Mesenchymal stem cell (in vitro differentiated cells and primary cell): ENCODE measurements at regions not wholly inside any gene's neighbourhood (a gene's known extent, or its start where the extent isn't known, plus 50 kb on each side); places are given as distances from the start of the nearest gene placed in this dataset.

ENCODE experiments used
- DNase-seq: peaks from one replicate; pipeline ENCODE4 v3.0.0-alpha.2; 2013
- H2AFZ ChIP-seq: one replicate; pipeline ENCODE4 v1.6.1; 2013; ENCODE audit warnings: low read depth, mild to moderate bottlenecking, control low read depth, inconsistent platforms, low read length, moderate library complexity
- H2AK5ac ChIP-seq: 2 replicates; pipeline ENCODE4 v1.6.1; 2013; ENCODE audit warnings: low read length, moderate library complexity, mild to moderate bottlenecking, inconsistent platforms; ENCODE audit not compliant: severe bottlenecking
- H2BK120ac ChIP-seq: one replicate; pipeline ENCODE4 v1.6.1; 2013; ENCODE audit warnings: low read depth, mild to moderate bottlenecking, inconsistent platforms, low read length, moderate library complexity
- H2BK12ac ChIP-seq, 2 experiments: one replicate each; pipeline ENCODE4 v1.6.1; 2013; ENCODE audit warnings: inconsistent platforms in 2 of 2, low read length in 2 of 2, mild to moderate bottlenecking in 2 of 2, moderate library complexity in 2 of 2, control low read depth in 1 of 2
- H2BK15ac ChIP-seq: one replicate; pipeline ENCODE4 v1.6.1; 2013; ENCODE audit warnings: mild to moderate bottlenecking, low read depth, inconsistent platforms; ENCODE audit not compliant: poor library complexity, severe bottlenecking
- H2BK5ac ChIP-seq: 2 replicates; pipeline ENCODE4 v1.6.1; 2013; ENCODE audit warnings: low read depth, mild to moderate bottlenecking, low read length, control low read depth, inconsistent platforms; ENCODE audit not compliant: poor library complexity, severe bottlenecking
- H3K14ac ChIP-seq, 2 experiments: one replicate each; pipeline ENCODE4 v1.6.1; 2013; ENCODE audit warnings: inconsistent platforms in 2 of 2, low read length in 2 of 2, control low read depth in 1 of 2, mild to moderate bottlenecking in 1 of 2, moderate library complexity in 1 of 2
- H3K18ac ChIP-seq, 2 experiments: one replicate each; pipeline ENCODE4 v1.6.1; 2013; ENCODE audit warnings: inconsistent platforms in 2 of 2, low read length in 2 of 2, control low read depth in 1 of 2, low read depth in 1 of 2, mild to moderate bottlenecking in 1 of 2
- H3K23ac ChIP-seq, 2 experiments: one replicate each; pipeline ENCODE4 v1.6.1; 2013; ENCODE audit warnings: inconsistent platforms in 2 of 2, low read length in 2 of 2, mild to moderate bottlenecking in 2 of 2, moderate library complexity in 2 of 2, control low read depth in 1 of 2
- H3K27ac ChIP-seq: 2 replicates; pipeline ENCODE4 v1.5.1; 2013; ENCODE audit warnings: mild to moderate bottlenecking, moderate library complexity, low read length, control low read depth, inconsistent platforms; ENCODE audit not compliant: poor library complexity, severe bottlenecking
- H3K27me3 ChIP-seq, 2 experiments: 2 replicates each; pipeline versions ENCODE4 v1.6.1 to v1.7.0; 2013; ENCODE audit warnings: low read length in 2 of 2, mild to moderate bottlenecking in 2 of 2, moderate library complexity in 2 of 2, control low read depth in 1 of 2, inconsistent platforms in 1 of 2; ENCODE audit not compliant: control insufficient read depth in 1 of 2, insufficient read depth in 1 of 2
- H3K36me3 ChIP-seq, 2 experiments: 2 replicates each; pipeline versions ENCODE4 v1.6.1 to v1.7.0; 2013; ENCODE audit warnings: low read length in 2 of 2, control low read depth in 1 of 2, inconsistent platforms in 1 of 2, low read depth in 1 of 2, mild to moderate bottlenecking in 1 of 2; ENCODE audit not compliant: insufficient read depth in 2 of 2, control insufficient read depth in 1 of 2
- H3K4ac ChIP-seq, 2 experiments: one replicate each; pipeline ENCODE4 v1.6.1; 2013; ENCODE audit warnings: inconsistent platforms in 2 of 2, low read length in 2 of 2, mild to moderate bottlenecking in 2 of 2, moderate library complexity in 2 of 2, control low read depth in 1 of 2, low read depth in 1 of 2
- H3K4me1 ChIP-seq: 2 replicates; pipeline ENCODE4 v1.6.1; 2013; ENCODE audit warnings: low read depth, low read length, control low read depth; ENCODE audit not compliant: control insufficient read depth, insufficient read depth
- H3K4me2 ChIP-seq: 2 replicates; pipeline ENCODE4 v1.6.1; 2013; ENCODE audit warnings: low read length, mild to moderate bottlenecking, inconsistent platforms; ENCODE audit not compliant: poor library complexity, severe bottlenecking
- H3K4me3 ChIP-seq, 2 experiments: 2 replicates each; pipeline versions ENCODE4 v1.5.1 to v1.7.0; 2013; ENCODE audit warnings: low read length in 2 of 2, mild to moderate bottlenecking in 2 of 2, control low read depth in 1 of 2, low read depth in 1 of 2; ENCODE audit not compliant: insufficient read depth in 1 of 2
- H3K79me1 ChIP-seq: replicated peaks from 2 replicates; pipeline ENCODE4 v1.6.1; 2013; ENCODE audit warnings: mild to moderate bottlenecking, control low read depth, low read length, inconsistent platforms; ENCODE audit not compliant: poor library complexity, severe bottlenecking
- H3K9ac ChIP-seq: 2 replicates; pipeline ENCODE4 v1.7.0; 2013; ENCODE audit warnings: mild to moderate bottlenecking, low read length, moderate library complexity
- H3K9me3 ChIP-seq: 2 replicates; pipeline ENCODE4 v1.7.0; 2013; ENCODE audit warnings: mild to moderate bottlenecking, low read length; ENCODE audit not compliant: control insufficient read depth
- H4K8ac ChIP-seq: one replicate; pipeline ENCODE4 v1.6.1; 2013; ENCODE audit warnings: inconsistent platforms, mild to moderate bottlenecking, low read length, moderate library complexity
- H4K91ac ChIP-seq: one replicate; pipeline ENCODE4 v1.6.1; 2013; ENCODE audit warnings: mild to moderate bottlenecking, low read length, inconsistent platforms
- WGBS: methylation state at CpG from one replicate; pipeline ENCODE4 v1.1.7; 2013; ENCODE audit warnings: mixed read lengths; 5-methylcytosine and 5-hydroxymethylcytosine counted together

DNA sequence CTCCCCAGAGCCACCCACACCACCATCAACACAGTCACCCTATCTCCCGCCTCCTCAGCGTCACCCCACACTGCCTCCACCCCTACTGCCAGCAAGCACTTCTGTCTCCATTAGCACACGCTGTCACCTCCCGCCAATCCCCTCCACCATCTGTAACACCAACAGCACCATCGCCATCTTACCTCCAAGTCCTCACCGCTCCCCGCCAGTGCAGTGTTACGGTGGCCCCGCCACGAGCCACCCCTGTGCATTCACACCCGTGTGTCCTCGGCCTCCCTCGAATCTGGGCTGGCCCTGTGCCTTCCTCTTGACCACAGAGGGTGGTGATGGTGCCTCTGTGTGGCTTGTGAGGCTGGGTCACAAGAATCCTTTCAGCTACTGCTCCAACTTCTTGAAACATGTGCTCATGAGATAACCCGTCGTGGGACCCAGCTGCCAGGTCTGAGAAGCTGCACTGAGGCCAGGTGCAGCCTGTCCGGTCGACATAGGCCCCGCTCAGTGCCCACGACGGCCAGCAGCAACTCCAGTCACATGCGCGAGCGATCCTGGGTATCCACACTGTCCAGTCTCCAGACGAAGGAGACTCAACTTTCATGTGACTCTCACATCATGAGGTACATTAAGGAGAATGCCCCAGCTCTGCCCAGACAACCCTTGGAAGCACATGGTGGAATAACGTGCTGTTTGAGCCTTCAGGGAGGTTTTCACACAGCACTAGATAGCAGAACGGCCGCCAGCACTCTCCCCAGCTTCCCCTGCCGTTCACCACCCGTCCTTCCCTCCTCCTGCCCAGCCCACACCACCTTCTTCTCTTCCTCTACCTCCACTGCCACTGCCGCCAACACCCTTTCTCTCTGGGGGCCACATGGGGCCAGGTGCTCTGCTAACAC is 72.6 kb upstream of the ASB18 start:
- DNase-seq, result no peak
- no peak overlapping the region for H3K9ac ChIP-seq
- H2AK5ac ChIP-seq, result no peak overlapping the region
- no peak overlapping the region for H3K18ac ChIP-seq
- no peak overlapping the region for H2BK12ac ChIP-seq
- no peak overlapping the region for H2AFZ ChIP-seq
- H3K14ac ChIP-seq, result no peak overlapping the region
- no peak overlapping the region for H2BK15ac ChIP-seq
- H3K4ac ChIP-seq, result no peak overlapping the region
- 82% methylated on average over 30 of the region's 30 CpGs for WGBS
- H3K4me3 ChIP-seq, result no peak overlapping the region
- no peak overlapping the region for H3K27ac ChIP-seq
- no peak overlapping the region for H4K8ac ChIP-seq
- no peak overlapping the region for H2BK5ac ChIP-seq
- H2BK120ac ChIP-seq, result no peak overlapping the region
- H3K4me1 ChIP-seq, result peaks cover 2% of the 10 kb centered on the region
- no peaks in the 10 kb centered on the region for H3K9me3 ChIP-seq
- H4K91ac ChIP-seq, result no peak overlapping the region
- no peaks in the 10 kb centered on the region for H3K79me1 ChIP-seq
- no peak overlapping the region for H3K23ac ChIP-seq
- H3K4me2 ChIP-seq, result no peak overlapping the region
- no peaks in the 10 kb centered on the region for H3K36me3 ChIP-seq
- peaks cover 14 to 26% of the 10 kb centered on the region in 2 experiments for H3K27me3 ChIP-seq

DNA sequence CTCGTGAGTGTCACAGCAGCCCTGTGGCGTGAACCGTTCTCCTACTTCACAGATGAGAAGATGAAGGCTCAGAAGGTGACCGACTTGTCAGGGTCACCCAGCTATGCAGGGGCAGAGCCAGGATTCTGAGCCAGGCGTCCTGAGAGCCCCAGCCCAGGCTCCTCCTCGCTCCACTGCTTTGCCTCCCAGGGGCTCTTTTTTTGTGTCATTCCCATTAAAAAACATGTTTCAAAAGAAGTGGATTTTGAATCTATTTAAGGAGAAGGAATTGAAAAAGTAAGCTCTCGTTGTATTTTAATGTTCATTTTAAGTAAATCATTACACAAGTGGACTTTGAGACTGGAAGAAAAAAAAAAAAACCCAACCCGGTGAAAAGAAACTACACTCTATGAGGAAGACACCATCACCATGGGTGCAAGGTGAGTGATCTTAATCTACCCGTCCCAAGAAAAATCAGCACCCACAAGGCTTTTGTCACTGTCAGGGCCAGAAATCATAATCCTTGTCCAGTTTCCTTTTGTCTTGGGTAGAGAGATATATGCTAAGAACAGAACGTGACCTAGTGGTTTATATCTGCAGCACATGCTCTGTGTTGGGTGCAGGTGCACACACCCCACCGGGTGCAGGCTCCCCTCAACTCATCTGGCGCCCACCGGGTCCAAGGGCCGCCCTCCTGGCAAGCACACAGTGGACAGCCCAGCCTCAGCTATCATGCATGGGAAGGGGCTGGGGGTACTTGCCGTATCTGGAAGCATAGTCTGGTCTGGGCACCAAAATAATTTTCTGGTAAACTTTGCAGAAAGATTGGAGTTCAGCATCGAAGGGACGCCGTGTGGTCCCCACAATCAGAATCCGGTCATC is 73.5 kb upstream of the ASB18 start:
- H3K79me1 ChIP-seq, result no peaks in the 10 kb centered on the region
- H3K14ac ChIP-seq, result no peak overlapping the region
- H4K91ac ChIP-seq, result no peak overlapping the region
- H3K9ac ChIP-seq, result no peak overlapping the region
- no peak overlapping the region for H2BK5ac ChIP-seq
- 91% methylated on average over 18 of the region's 19 CpGs for WGBS
- no peak overlapping the region for H2BK120ac ChIP-seq
- H3K27me3 ChIP-seq, result peaks cover 14 to 35% of the 10 kb centered on the region in 2 experiments
- H3K4me1 ChIP-seq, result peaks cover 2% of the 10 kb centered on the region
- no peak overlapping the region for H3K4me2 ChIP-seq
- H2AFZ ChIP-seq, result no peak overlapping the region
- no peak overlapping the region for H2AK5ac ChIP-seq
- no peak overlapping the region for H3K4me3 ChIP-seq
- no peak overlapping the region for H3K27ac ChIP-seq
- H3K4ac ChIP-seq, result no peak overlapping the region
- no peak overlapping the region for H2BK12ac ChIP-seq
- H3K18ac ChIP-seq, result no peak overlapping the region
- no peak overlapping the region for H4K8ac ChIP-seq
- H2BK15ac ChIP-seq, result no peak overlapping the region
- no peak overlapping the region for H3K23ac ChIP-seq
- no peak for DNase-seq
- no peaks in the 10 kb centered on the region for H3K9me3 ChIP-seq
- no peaks in the 10 kb centered on the region for H3K36me3 ChIP-seq

DNA sequence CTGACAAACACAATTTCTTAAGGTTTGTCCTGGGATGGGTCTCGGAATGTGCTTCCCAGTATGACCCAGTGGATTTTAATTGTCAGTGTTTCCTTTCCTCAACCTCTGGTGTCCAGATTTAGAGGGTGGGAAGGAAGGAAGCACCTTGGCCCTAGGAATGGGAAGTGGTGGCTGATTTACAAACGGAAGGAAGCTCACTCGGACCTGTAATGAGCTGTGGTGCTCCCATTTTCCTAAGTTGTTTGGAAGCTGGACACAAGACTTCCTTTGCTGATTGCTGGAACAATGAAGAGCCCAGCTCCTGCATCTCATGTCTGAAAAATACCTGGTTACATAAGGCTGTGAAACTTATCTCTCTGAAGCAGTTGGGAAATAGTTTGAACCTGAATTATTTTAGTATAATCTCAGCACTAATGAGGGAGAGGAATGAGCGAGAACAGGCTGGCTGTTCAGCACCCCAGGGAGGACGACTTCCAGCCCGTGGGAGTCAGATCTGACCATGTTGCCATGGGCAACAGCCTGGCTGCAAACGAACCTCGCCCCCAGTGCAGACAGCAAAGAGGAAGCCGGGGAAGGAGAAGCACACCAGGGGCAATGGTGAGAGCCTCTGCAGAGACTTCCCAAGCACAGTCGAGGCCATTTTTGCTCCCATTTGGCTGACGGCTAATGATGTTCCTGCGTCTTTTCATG is 74.4 kb upstream of the ASB18 start:
- H3K79me1 ChIP-seq, result no peaks in the 10 kb centered on the region
- H2BK12ac ChIP-seq, result no peak overlapping the region
- no peak overlapping the region for H3K27ac ChIP-seq
- H4K8ac ChIP-seq, result no peak overlapping the region
- peaks cover 2% of the 10 kb centered on the region for H3K4me1 ChIP-seq
- no peak overlapping the region for H3K18ac ChIP-seq
- no peak overlapping the region for H2BK5ac ChIP-seq
- H3K23ac ChIP-seq, result no peak overlapping the region
- H3K4me2 ChIP-seq, result no peak overlapping the region
- H3K4ac ChIP-seq, result no peak overlapping the region
- no peak for DNase-seq
- H2AFZ ChIP-seq, result no peak overlapping the region
- H3K9ac ChIP-seq, result no peak overlapping the region
- no peaks in the 10 kb centered on the region for H3K36me3 ChIP-seq
- 57% methylated on average over 12 of the region's 12 CpGs for WGBS
- no peaks in the 10 kb centered on the region for H3K9me3 ChIP-seq
- no peak overlapping the region for H3K14ac ChIP-seq
- H4K91ac ChIP-seq, result no peak overlapping the region
- no peak overlapping the region for H2BK15ac ChIP-seq
- no peak overlapping the region for H2AK5ac ChIP-seq
- H3K4me3 ChIP-seq, result no peak overlapping the region
- H2BK120ac ChIP-seq, result no peak overlapping the region
- H3K27me3 ChIP-seq, result peaks cover 12 to 41% of the 10 kb centered on the region in 2 experiments

- H3K4ac ChIP-seq, result no peak overlapping the region
- no peak overlapping the region for H3K9ac ChIP-seq
- H3K23ac ChIP-seq, result no peak overlapping the region
- DNase-seq, result no peak
- no peaks in the 10 kb centered on the region for H3K36me3 ChIP-seq
- no peak overlapping the region for H3K4me3 ChIP-seq
- no peak overlapping the region for H3K14ac ChIP-seq
- no peak overlapping the region for H2AFZ ChIP-seq
- peaks cover 2% of the 10 kb centered on the region for H3K4me1 ChIP-seq
- 82% methylated on average over 6 of the region's 6 CpGs for WGBS
- no peak overlapping the region for H2AK5ac ChIP-seq
- H3K27me3 ChIP-seq, result peaks cover 4 to 44% of the 10 kb centered on the region in 2 experiments
- H3K9me3 ChIP-seq, result no peaks in the 10 kb centered on the region
- no peak overlapping the region for H2BK120ac ChIP-seq
- no peak overlapping the region for H4K8ac ChIP-seq
- H3K4me2 ChIP-seq, result no peak overlapping the region
- no peak overlapping the region for H2BK5ac ChIP-seq
- no peak overlapping the region for H4K91ac ChIP-seq
- H3K79me1 ChIP-seq, result no peaks in the 10 kb centered on the region
- H2BK12ac ChIP-seq, result no peak overlapping the region
- H3K18ac ChIP-seq, result no peak overlapping the region
- H3K27ac ChIP-seq, result no peak overlapping the region
- H2BK15ac ChIP-seq, result no peak overlapping the region
Measured at GRCh38 chr2:236340251-236340650, 76.0 kb upstream of the ASB18 start.
